ENCODE measurements at regions not wholly inside any gene's neighbourhood (a gene's known extent, or its start where the extent isn't known, plus 50 kb on each side); places are given as distances from the start of the nearest gene placed in this dataset.

- Histone ChIP-seq H3K4me1 (no peaks in the 10 kb centered on the region), H3K27me3 (ENCODE audit: insufficient read depth in 3 of 3, low read length in 2 of 3) (no peaks in the 10 kb centered on the region), H3K27ac (no peak overlapping the region), H3K36me3 (ENCODE audit: insufficient read depth in 1 of 2, low read depth in 1 of 2) (no peaks in the 10 kb centered on the region), H3K4me3 (no peak overlapping the region), H3K9me3 (no peaks in the 10 kb centered on the region)
- ATAC-seq (no peak), DNase-seq (no peak)
- TF ChIP-seq CTCF (IDR thresholded peaks at IDR 0.05) = no peak
- WGBS, 3 donors = 64 to 72% (median 70%) methylated on average over 7 of the region's 7 CpGs
- intact Hi-C loops (cut with DNase I) = no loop called here
Measured at GRCh38 chr6:90703336-90703735, 116.5 kb upstream of the MAP3K7 start.

DNA sequence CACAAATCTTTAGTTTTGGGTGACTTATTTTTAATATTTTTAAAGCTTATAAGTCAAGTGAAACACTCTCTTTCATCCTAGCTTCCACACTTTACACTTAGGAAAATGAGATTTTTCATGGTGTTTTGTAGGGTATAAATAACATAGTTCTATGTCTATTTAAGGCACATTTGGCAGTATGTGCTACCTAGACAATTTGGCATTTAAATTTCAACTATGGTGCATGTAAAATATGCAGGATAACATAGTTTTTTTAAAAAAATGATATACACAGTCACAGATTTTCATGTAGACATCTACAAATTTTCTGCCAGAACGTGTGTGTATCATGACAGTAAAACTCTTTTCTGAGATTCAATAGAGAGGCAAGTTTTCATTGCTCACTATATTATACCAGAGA lies 115.1 kb upstream of the MAP3K7 start:
- no peaks in the 10 kb centered on the region for H3K4me1 ChIP-seq
- intact Hi-C loops (cut with DNase I) = no loop called here
- H3K27ac ChIP-seq = no peak overlapping the region
- WGBS, 3 donors = 36 to 58% (median 56%) methylated on average over 1 of the region's 1 CpG
- no peak for TF ChIP-seq CTCF (IDR thresholded peaks at IDR 0.05)
- no peaks in the 10 kb centered on the region for H3K36me3 ChIP-seq (ENCODE audit: insufficient read depth in 1 of 2, low read depth in 1 of 2)
- no peak overlapping the region for H3K4me3 ChIP-seq
- no peaks in the 10 kb centered on the region for H3K27me3 ChIP-seq (ENCODE audit: insufficient read depth in 3 of 3, low read length in 2 of 3)
- DNase-seq = no peak
- no peak for ATAC-seq
- no peaks in the 10 kb centered on the region for H3K9me3 ChIP-seq

- WGBS, 3 donors = 37 to 45% (median 40%) methylated on average over 7 of the region's 7 CpGs
- intact Hi-C loops (cut with DNase I) = no loop called here
- ATAC-seq = no peak
Measured at GRCh38 chr6:90701146-90701781, 114.4 kb upstream of the MAP3K7 start.

GRCh38 chr6:90695316-90695715 lies 108.4 kb upstream of the MAP3K7 start:
- Histone ChIP-seq H3K36me3 (ENCODE audit: insufficient read depth in 1 of 2, low read depth in 1 of 2) (no peaks in the 10 kb centered on the region), H3K27me3 (ENCODE audit: insufficient read depth in 3 of 3, low read length in 2 of 3) (no peaks in the 10 kb centered on the region), H3K4me1 (no peaks in the 10 kb centered on the region), H3K4me3 (no peak overlapping the region), H3K27ac (no peak overlapping the region), H3K9me3 (no peaks in the 10 kb centered on the region)
- DNase-seq (no peak), ATAC-seq (no peak)
- intact Hi-C loops (cut with DNase I) = no loop called here
- TF ChIP-seq CTCF (IDR thresholded peaks at IDR 0.05) = no peak
- WGBS, 3 donors = 83 to 87% (median 85%) methylated on average over 3 of the region's 3 CpGs

More at GRCh38 chr6:90701146-90701781, 114.4 kb upstream of the MAP3K7 start:
- Histone ChIP-seq H3K27ac (no peak overlapping the region), H3K36me3 (ENCODE audit: insufficient read depth in 1 of 2, low read depth in 1 of 2) (no peaks in the 10 kb centered on the region), H3K27me3 (ENCODE audit: insufficient read depth in 3 of 3, low read length in 2 of 3) (no peaks in the 10 kb centered on the region), H3K4me1 (no peaks in the 10 kb centered on the region), H3K9me3 (no peaks in the 10 kb centered on the region), H3K4me3 (no peak overlapping the region)
- TF ChIP-seq CTCF (IDR thresholded peaks at IDR 0.05) = no peak
- DNase-seq = no peak

DNA sequence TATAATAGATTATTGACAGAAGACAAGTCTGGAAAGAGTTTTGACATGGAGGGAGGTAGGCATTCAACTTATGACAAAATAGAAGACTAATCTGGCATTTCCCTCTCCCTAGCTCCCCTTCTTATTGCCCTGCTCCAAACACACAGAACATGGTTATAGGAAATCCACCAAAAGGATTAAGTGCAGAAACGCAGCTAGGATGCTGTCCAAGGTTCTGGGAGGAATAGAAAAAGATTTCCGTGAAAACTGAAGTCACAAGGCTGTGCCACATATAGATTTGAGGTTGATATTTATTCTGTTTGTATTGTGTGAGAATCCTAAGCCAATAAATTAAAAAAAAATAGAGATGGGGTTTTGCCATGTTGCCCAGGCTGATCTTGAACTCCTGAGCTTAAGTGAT lies 107.9 kb upstream of the MAP3K7 start:
- Histone ChIP-seq H3K4me1 (no peaks in the 10 kb centered on the region), H3K27ac (no peak overlapping the region), H3K4me3 (no peak overlapping the region), H3K36me3 (ENCODE audit: insufficient read depth in 1 of 2, low read depth in 1 of 2) (no peaks in the 10 kb centered on the region), H3K9me3 (no peaks in the 10 kb centered on the region), H3K27me3 (ENCODE audit: insufficient read depth in 3 of 3, low read length in 2 of 3) (no peaks in the 10 kb centered on the region)
- ATAC-seq (no peak), DNase-seq (no peak)
- no peak for TF ChIP-seq CTCF (IDR thresholded peaks at IDR 0.05)
- intact Hi-C loops (cut with DNase I) = no loop called here
- 29 to 32% (median 29%) methylated on average over 2 of the region's 2 CpGs for WGBS, 3 donors
